ENCODE measurements at regions not wholly inside any gene's neighbourhood (a gene's known extent, or its start where the extent isn't known, plus 50 kb on each side); places are given as distances from the start of the nearest gene placed in this dataset.

GRCh38 chr2:15038366-15039364 lies 406.1 kb downstream of the LRATD1 start:
- DNase-seq (ENCODE audit: low read depth in 2 of 3, low spot score in 2 of 3), result no peak

DNA sequence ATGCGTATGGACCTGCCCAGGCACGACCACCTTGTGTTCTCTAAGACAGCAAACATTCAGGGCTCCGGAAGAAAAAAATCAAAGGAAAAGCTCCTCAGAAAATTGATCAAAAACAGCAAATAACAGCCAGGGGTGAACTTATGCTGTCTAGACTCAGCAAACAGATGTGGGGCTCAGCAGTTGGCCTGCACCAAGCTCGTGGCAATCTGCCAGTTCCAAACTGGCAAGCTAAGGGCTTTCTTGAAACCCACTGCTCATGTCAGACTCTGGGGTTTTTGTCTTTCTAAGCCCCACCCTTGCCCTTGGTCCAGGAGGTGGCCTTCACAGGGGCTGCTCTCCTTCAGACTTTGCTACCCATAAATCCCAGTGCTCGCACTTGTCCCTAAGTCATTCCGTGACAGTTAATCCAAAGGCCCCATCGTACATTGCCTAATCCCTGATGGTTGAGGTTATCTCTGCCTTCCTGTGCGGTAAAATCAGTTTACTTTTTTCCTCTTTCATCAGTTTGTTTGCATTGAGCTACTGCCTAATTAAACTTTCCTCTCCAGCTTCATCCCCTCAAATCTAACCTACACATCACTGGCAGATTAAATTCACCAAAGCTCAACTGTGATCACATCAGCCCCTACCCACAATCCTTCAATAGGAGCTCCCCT lies 408.0 kb downstream of the LRATD1 start:
- no peak for DNase-seq (ENCODE audit: low read depth in 2 of 3, low spot score in 2 of 3)

DNA sequence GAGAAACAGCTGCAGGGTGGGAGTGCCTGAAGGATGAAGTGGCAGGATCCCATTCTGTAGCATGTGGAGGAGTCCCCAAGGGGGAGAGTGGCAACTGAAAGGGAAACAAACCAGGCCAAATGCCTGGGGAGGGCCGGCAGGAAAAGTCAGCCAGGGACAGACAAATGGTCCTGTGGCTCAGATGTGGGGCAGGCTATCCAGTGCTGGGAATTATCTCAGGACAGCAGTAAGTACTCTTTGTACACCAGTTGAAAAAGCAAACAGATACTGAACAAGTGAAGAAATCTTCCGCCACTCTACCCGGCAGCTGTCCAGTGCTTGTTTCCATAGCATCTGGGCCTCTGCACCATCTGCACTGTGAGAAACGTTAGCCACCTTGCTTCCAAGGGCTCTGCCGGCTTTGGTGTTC lies 408.9 kb downstream of the LRATD1 start:
- no peak for DNase-seq (ENCODE audit: low read depth in 2 of 3, low spot score in 2 of 3)

- DNase-seq (ENCODE audit: low read depth in 2 of 3, low spot score in 2 of 3), result no peak
Measured at GRCh38 chr2:15042801-15043217, 410.3 kb downstream of the LRATD1 start.

DNA sequence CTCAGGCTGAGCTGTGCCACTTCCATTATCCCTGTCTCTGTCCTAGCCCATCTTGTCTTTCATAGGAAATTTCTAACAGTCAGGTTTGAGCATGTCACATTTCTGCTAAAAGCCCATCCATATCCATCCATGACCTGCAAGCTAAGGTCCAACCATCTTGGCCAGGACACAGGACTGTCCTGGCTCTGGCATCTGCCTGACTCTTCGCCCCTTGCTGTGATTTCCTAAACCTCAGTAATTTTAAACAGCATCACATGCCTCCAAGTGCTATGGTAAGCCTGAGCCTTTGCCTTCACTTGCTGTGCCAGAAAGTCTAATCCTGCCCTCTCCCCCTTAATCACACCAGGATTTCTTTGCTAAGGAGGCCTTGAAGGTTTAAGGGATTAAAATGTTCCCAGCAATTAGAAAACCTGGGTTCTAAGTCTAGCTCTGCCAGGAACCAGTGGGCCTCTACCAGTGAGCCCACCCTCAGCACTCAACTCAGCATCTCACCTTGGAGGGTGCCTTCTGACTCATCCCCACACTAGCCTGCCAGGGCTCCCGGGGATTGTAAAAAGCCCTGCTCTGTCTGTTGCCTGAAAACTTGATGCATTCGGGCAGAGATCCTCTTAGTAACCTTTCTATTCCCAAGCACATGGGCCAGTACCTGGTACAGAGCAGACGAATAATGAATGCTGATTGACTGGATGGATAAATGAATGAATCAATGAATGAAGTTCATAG lies 411.0 kb downstream of the LRATD1 start:
- DNase-seq (ENCODE audit: low read depth in 2 of 3, low spot score in 2 of 3), result no peak

DNA sequence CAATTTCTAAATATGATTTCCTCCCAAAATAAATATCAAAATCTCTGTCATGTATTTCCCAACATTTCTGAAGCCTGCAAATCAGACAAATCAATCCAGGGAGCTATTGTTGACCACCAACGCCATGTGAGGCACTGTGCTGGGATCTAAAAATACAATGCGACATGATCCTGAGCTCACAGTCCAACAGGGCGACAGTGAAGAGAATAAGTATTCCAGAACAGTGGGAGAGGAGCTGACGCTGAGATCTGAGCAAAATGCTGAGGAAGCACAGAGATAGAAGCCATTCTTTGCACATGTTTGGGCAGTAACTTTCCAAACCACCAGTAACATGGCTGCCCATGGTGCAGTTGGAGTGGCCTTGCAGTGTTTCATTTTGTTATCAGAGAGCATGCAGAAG lies 412.5 kb downstream of the LRATD1 start:
- no peak for DNase-seq (ENCODE audit: low read depth in 2 of 3, low spot score in 2 of 3)

GRCh38 chr2:15047184-15047583 lies 414.7 kb downstream of the LRATD1 start:
- DNase-seq (ENCODE audit: low read depth in 2 of 3, low spot score in 2 of 3), result no peak

DNA sequence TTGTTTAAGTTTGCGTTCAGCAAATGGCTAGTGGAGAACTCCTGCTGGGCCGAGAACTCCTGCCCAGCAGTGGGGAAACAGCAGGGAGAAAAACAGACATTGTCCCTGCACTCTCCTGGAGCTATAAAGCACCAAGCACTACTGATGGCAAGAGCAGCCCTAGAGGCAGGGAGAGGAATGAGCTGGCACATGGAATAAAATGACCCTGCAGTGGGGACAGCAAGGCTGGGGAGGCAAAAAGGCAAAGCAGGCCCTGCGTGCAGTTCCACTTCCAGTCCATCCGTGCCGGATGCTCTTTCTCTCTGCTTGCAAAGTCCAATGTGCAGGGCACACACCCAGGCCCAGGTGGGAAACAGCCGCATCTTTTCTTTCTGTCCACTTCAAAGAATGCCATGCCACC lies 415.5 kb downstream of the LRATD1 start:
- no peak for DNase-seq (ENCODE audit: low read depth in 2 of 3, low spot score in 2 of 3)

GRCh38 chr2:15049096-15049993 lies 416.8 kb downstream of the LRATD1 start:
- no peak for DNase-seq (ENCODE audit: low read depth in 2 of 3, low spot score in 2 of 3)

- no peak for DNase-seq (ENCODE audit: low read depth in 2 of 3, low spot score in 2 of 3)
Measured at GRCh38 chr2:15050483-15050882, 418.0 kb downstream of the LRATD1 start.

- DNase-seq (ENCODE audit: low read depth in 2 of 3, low spot score in 2 of 3), result no peak
Measured at GRCh38 chr2:15053542-15053941, 421.0 kb downstream of the LRATD1 start.

DNA sequence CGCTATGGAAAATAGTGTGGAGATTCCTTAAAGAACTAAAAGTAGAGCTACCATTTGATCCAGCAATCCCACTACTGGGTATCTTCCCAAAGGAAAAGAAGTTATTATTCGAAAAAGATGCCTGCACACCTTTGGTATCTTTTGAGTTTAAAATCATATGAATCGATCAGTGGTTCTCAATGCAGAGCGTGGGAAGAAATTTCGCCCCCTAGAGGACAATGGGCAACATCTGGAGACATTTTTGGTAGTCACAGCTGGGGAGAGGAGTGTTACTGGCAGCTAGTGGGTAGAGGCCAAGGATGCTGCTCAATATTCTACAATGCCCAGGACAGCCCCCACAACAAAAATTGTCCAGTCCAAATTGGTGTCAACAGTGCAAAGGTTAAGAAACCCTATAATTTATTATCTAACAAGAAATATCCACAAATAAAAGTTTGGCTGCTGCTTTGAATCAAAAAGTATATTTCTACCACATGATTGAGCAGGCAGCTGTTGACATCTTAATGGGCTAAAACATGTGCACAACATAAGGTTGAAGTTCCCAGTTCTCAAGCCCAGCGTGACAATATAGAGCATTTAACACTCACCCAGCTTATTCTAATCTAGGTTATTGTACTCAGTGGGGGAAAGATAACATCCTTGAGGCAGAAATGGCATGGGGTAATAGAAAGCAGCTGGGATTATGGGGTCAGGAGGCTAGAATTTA lies 425.7 kb downstream of the LRATD1 start:
- DNase-seq (ENCODE audit: low read depth in 2 of 3, low spot score in 2 of 3), result no peak

DNA sequence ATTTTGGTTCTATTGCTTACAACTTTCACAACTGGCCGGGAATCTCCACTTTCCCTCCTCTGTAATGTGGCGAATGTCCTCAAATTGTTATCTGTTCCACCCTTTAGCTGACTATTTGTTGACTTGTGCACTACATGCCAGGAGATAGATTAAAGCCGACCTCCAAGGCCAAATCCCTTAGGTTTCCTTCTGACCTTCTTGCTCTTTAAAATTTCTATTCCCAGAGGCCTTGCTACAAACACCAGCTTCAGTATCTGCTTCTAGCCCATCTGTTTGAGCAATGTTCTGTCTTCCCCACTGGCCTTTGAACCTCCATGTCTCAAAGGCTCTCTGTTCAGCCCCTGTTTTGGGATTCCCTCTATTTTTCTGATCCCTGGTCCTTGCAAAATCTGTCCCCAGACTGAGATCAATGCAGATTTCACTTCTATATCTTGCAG lies 426.2 kb downstream of the LRATD1 start:
- DNase-seq (ENCODE audit: low read depth in 2 of 3, low spot score in 2 of 3), result no peak

DNA sequence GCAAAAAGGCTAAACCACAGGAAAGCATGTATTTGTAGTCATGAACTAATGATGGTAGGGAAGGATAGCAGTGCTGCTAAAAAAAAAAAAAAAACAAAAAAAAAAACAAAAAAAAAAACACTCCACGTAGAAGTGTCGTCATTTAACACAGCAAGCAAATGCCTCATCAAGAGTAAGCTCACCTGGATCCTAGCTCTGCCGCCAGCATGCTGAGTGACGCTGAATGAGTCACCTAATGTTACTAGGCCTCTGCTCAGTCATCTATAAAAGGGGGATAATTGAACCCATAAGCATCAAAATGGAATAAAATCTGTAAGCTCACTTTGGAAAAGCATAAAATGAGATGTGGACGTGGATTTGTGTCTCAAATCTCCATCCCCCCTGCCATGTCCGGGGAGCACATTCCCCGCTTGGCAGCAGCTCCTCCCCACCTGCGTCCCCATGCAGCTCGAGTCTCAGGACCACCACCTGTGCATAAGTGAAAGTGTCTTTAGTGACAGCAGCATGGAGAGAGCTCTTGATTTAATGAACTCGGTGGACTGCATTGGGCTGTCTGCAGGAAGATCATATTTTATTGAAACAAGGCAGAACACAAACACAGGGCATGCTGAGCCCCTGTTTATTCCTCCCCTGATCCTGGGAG lies 427.5 kb downstream of the LRATD1 start:
- DNase-seq (ENCODE audit: low read depth in 2 of 3, low spot score in 2 of 3), result no peak

DNA sequence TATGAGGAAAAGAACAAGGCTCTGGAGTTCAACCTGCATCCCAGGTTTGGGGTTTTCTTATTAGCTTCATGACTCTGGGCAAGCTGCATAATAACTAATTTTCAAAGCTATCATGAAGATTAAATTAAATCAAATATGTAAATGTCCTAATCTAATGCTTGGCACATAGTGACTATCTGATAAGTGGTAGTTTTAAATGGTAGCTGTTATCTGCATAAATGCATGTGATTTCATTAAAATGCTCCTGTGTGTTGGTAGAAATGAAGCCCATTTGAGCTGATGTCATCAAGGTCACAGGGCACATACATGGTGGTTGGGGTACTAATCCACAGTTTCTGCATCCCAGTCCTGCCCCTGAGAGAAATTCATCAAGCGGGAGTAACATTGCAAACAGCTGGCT lies 428.8 kb downstream of the LRATD1 start:
- DNase-seq (ENCODE audit: low read depth in 2 of 3, low spot score in 2 of 3), result no peak

DNA sequence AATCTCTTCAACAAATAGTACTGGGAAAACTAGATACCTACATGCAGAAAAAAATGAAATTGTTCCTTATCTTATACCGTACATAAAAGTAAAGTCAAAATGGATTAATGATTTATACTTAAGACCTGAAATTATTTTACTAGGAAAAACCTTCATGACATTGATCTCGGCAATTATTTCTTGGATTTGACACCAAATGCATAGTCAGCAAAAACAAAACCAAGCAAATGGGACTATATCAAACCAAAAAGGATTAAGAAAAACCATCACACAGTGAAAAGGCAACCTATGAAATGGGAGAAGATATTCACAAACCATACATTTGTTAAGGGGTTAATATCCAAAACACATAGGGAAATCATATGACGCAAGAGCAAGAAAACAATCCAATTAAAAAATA lies 433.6 kb downstream of the LRATD1 start:
- no peak for DNase-seq (ENCODE audit: low read depth in 2 of 3, low spot score in 2 of 3)

- no peak for DNase-seq (ENCODE audit: low read depth in 2 of 3, low spot score in 2 of 3)
Measured at GRCh38 chr2:15069149-15069548, 436.6 kb downstream of the LRATD1 start.

GRCh38 chr2:15072836-15073235 lies 440.3 kb downstream of the LRATD1 start:
- no peak for DNase-seq (ENCODE audit: low read depth in 2 of 3, low spot score in 2 of 3)

DNA sequence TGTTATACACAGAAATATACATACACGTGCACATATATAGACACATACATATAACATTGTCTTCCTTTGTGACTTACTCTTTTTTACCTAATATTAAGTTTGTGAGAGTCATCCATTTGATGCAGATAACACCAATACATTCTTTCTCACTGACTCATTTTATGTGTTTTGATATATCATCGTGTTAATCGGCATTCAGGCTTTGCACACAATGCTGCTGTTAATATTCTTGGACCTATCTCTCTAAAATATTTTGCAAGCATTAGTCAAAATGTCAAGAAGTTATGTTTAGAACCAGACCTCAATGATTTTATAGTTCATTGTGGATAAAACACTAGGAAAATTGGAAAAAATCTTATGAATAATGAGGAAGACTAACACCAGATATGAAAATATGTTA lies 441.1 kb downstream of the LRATD1 start:
- no peak for DNase-seq (ENCODE audit: low read depth in 2 of 3, low spot score in 2 of 3)
